GM23338 (cell line): ENCODE measurements at regions not wholly inside any gene's neighbourhood (a gene's known extent, or its start where the extent isn't known, plus 50 kb on each side); places are given as distances from the start of the nearest gene placed in this dataset.

Experiments
- ATAC-seq: fragments of 200-7000 bp; cut with Tn5 transposase; 3 replicates; pipeline ENCODE4 v1.9.1; 2020
- DNase-seq: peaks from one replicate; pipeline ENCODE4 v3.0.0-alpha.2; 2015; ENCODE audit warnings: low spot score
- H2AFZ ChIP-seq: fragments of 200-600 bp; sonication (generic); 2 replicates; pipeline ENCODE4 v1.8.0; 2016; ENCODE audit warnings: antibody characterized with exemption, mild to moderate bottlenecking, moderate library complexity
- H3F3A ChIP-seq: fragments of 200-600 bp; sonication (generic); replicated peaks from 2 replicates; pipeline ENCODE4 v1.8.0; 2017; ENCODE audit warnings: antibody characterized with exemption, mixed run types, low read depth
- H3K27ac ChIP-seq: fragments of 200-600 bp; sonication (generic); 2 replicates; pipeline ENCODE4 v1.6.1; 2016; ENCODE audit warnings: low read depth
- H3K27me3 ChIP-seq: fragments of 200-600 bp; sonication (generic); 2 replicates; pipeline ENCODE4 v1.8.0; 2016; ENCODE audit warnings: mild to moderate bottlenecking, mixed run types, moderate library complexity; ENCODE audit not compliant: insufficient read depth
- H3K36me3 ChIP-seq: fragments of 200-600 bp; sonication (generic); 2 replicates; pipeline ENCODE4 v1.8.0; 2016; ENCODE audit warnings: mild to moderate bottlenecking; ENCODE audit not compliant: insufficient read depth
- H3K4me1 ChIP-seq: fragments of 200-600 bp; sonication (generic); 2 replicates; pipeline ENCODE4 v1.8.0; 2016; ENCODE audit warnings: mild to moderate bottlenecking, moderate library complexity; ENCODE audit not compliant: insufficient read depth
- H3K4me2 ChIP-seq: fragments of 200-600 bp; sonication (generic); 2 replicates; pipeline ENCODE4 v1.7.1; 2017; ENCODE audit warnings: mixed run types
- H3K4me3 ChIP-seq: fragments of 200-600 bp; sonication (generic); 2 replicates; pipeline ENCODE4 v1.6.1; 2016; ENCODE audit warnings: mixed run types
- H3K79me2 ChIP-seq: fragments of 200-600 bp; sonication (generic); replicated peaks from 2 replicates; pipeline ENCODE4 v1.8.0; 2017; ENCODE audit warnings: mild to moderate bottlenecking; ENCODE audit not compliant: insufficient read depth
- H3K9me2 ChIP-seq: fragments of 200-600 bp; sonication (generic); 2 replicates; pipeline ENCODE4 v1.8.0; 2017; ENCODE audit not compliant: insufficient read depth
- H4K20me1 ChIP-seq: fragments of 200-600 bp; sonication (generic); replicated peaks from 2 replicates; pipeline ENCODE4 v1.8.0; 2017; ENCODE audit warnings: mild to moderate bottlenecking; ENCODE audit not compliant: insufficient read depth
- H3K27ac Mint-ChIP-seq: 2 replicates; pipeline ENCODE4 v1.8.0; 2020; ENCODE audit warnings: inconsistent platforms, mild to moderate bottlenecking, moderate library complexity, mixed read lengths
- H3K27me3 Mint-ChIP-seq: 3 replicates; pipeline ENCODE4 v1.8.0; 2022; ENCODE audit warnings: low read depth, mild to moderate bottlenecking, moderate library complexity, mixed read lengths, inconsistent platforms; ENCODE audit not compliant: insufficient read depth, poor library complexity
- H3K36me3 Mint-ChIP-seq: 3 replicates; pipeline ENCODE4 v1.8.0; 2021; ENCODE audit warnings: low read depth, mild to moderate bottlenecking, inconsistent platforms, moderate library complexity, mixed read lengths
- H3K4me1 Mint-ChIP-seq: 3 replicates; pipeline ENCODE4 v1.8.0; 2020; ENCODE audit warnings: mild to moderate bottlenecking, inconsistent platforms, mixed read lengths
- H3K4me3 Mint-ChIP-seq: 3 replicates; pipeline ENCODE4 v1.8.0; 2021; ENCODE audit warnings: moderate library complexity, mild to moderate bottlenecking, inconsistent platforms, mixed read lengths
- H3K9me3 Mint-ChIP-seq: 3 replicates; pipeline ENCODE4 v1.8.0; 2020; ENCODE audit warnings: moderate library complexity, mild to moderate bottlenecking, inconsistent platforms, mixed read lengths
- CREB1 ChIP-seq: fragments of 250-450 bp; sonication (Bioruptor Pico); IDR thresholded peaks from 2 replicates; pipeline ENCODE4 v1.5.0; 2020; ENCODE audit warnings: low read depth, mild to moderate bottlenecking, moderate library complexity
- CTCF ChIP-seq, 2 experiments: fragments of 200-600 bp in 1 of 2; sonication (generic) in 1 of 2; conservative IDR thresholded peaks; 2 replicates each; pipeline versions ENCODE4 v1.5.1 to v1.6.1; 2016 to 2017; ENCODE audit warnings: antibody characterized with exemption in 2 of 2, low read depth in 2 of 2, mild to moderate bottlenecking in 2 of 2, moderate library complexity in 1 of 2
- ETS1 ChIP-seq: IDR thresholded peaks from 2 replicates; pipeline ENCODE4 v1.6.1; 2016; ENCODE audit warnings: antibody characterized with exemption
- EZH2 ChIP-seq: fragments of 200-600 bp; sonication (generic); IDR thresholded peaks from one replicate; pipeline ENCODE4 v1.8.0; 2017; ENCODE audit warnings: antibody characterized with exemption, mild to moderate bottlenecking, low read depth; ENCODE audit not compliant: unreplicated experiment
- EZH2phosphoT487 ChIP-seq: fragments of 200-600 bp; sonication (generic); IDR thresholded peaks from one replicate; pipeline ENCODE4 v1.8.1; 2018; ENCODE audit warnings: antibody characterized with exemption; ENCODE audit not compliant: unreplicated experiment
- JUNB ChIP-seq: IDR thresholded peaks from one replicate; pipeline ENCODE4 v1.6.1; 2016; ENCODE audit warnings: antibody characterized with exemption; ENCODE audit not compliant: unreplicated experiment
- NANOG ChIP-seq: IDR thresholded peaks from 2 replicates; pipeline ENCODE4 v1.6.1; 2016; ENCODE audit warnings: antibody characterized with exemption, borderline replicate concordance
- POLR2AphosphoS5 ChIP-seq: IDR thresholded peaks from 2 replicates; pipeline ENCODE4 v1.6.1; 2016; ENCODE audit warnings: antibody characterized with exemption, low read depth
- STAT1 ChIP-seq: IDR thresholded peaks from one replicate; pipeline ENCODE4 v1.6.1; 2016; ENCODE audit warnings: antibody characterized with exemption; ENCODE audit not compliant: unreplicated experiment
- ZNF114 ChIP-seq: fragments of 250-450 bp; sonication (Bioruptor Pico); IDR thresholded peaks from 2 replicates; pipeline ENCODE4 v1.5.0; 2020; ENCODE audit warnings: mild to moderate bottlenecking, moderate library complexity
- ZNF331 ChIP-seq: fragments of 250-450 bp; sonication (Bioruptor Pico); IDR thresholded peaks from 2 replicates; pipeline ENCODE4 v1.5.0; 2020; ENCODE audit warnings: low read depth, mild to moderate bottlenecking, moderate library complexity
- TF ChIP-seq, protein P1 (sequence below): fragments of 250-450 bp; sonication (Bioruptor Pico); IDR thresholded peaks from 2 replicates; pipeline ENCODE4 v1.5.0; 2020; ENCODE audit warnings: mild to moderate bottlenecking, moderate library complexity
- TF ChIP-seq, protein P2 (sequence below): IDR thresholded peaks from one replicate; pipeline ENCODE4 v1.6.1; 2018; ENCODE audit warnings: antibody characterized with exemption; ENCODE audit not compliant: unreplicated experiment

GRCh38 chr7:136293841-136294391, 316.8 kb upstream of the MTPN start:
- Histone ChIP-seq H2AFZ (no peak overlapping the region), H4K20me1 (no peaks in the 10 kb centered on the region), H3K27ac (no peak overlapping the region), H3K9me2 (no peaks in the 10 kb centered on the region), H3K4me1 (no peaks in the 10 kb centered on the region), H3K27me3 (no peaks in the 10 kb centered on the region), H3F3A (no peaks in the 10 kb centered on the region), H3K4me3 (no peak overlapping the region), H3K36me3 (no peaks in the 10 kb centered on the region), H3K4me2 (no peak overlapping the region), H3K79me2 (no peaks in the 10 kb centered on the region)
- H3K27me3 Mint-ChIP-seq = peaks cover 4% of the 10 kb centered on the region
- peaks cover 2% of the 10 kb centered on the region; the same call in 1 of the 3 replicates for H3K4me1 Mint-ChIP-seq
- H3K9me3 Mint-ChIP-seq = no peaks in the 10 kb centered on the region
- no peak overlapping the region for H3K4me3 Mint-ChIP-seq
- no peak overlapping the region for H3K27ac Mint-ChIP-seq
- no peak for DNase-seq
- TF ChIP-seq NANOG (no peak), EZH2phosphoT487 (no peak), POLR2AphosphoS5 (no peak), CREB1 (no peak), EZH2 (no peak), ETS1 (no peak), ZNF331 (CRISPR knock-in tag) (no peak), STAT1 (no peak), JUNB (no peak), ZNF114 (no peak), CTCF (conservative IDR thresholded peaks at IDR 0.05; ENCODE audit: low read depth in 2 of 2) (no peak)
- TF ChIP-seq, protein P1, sequence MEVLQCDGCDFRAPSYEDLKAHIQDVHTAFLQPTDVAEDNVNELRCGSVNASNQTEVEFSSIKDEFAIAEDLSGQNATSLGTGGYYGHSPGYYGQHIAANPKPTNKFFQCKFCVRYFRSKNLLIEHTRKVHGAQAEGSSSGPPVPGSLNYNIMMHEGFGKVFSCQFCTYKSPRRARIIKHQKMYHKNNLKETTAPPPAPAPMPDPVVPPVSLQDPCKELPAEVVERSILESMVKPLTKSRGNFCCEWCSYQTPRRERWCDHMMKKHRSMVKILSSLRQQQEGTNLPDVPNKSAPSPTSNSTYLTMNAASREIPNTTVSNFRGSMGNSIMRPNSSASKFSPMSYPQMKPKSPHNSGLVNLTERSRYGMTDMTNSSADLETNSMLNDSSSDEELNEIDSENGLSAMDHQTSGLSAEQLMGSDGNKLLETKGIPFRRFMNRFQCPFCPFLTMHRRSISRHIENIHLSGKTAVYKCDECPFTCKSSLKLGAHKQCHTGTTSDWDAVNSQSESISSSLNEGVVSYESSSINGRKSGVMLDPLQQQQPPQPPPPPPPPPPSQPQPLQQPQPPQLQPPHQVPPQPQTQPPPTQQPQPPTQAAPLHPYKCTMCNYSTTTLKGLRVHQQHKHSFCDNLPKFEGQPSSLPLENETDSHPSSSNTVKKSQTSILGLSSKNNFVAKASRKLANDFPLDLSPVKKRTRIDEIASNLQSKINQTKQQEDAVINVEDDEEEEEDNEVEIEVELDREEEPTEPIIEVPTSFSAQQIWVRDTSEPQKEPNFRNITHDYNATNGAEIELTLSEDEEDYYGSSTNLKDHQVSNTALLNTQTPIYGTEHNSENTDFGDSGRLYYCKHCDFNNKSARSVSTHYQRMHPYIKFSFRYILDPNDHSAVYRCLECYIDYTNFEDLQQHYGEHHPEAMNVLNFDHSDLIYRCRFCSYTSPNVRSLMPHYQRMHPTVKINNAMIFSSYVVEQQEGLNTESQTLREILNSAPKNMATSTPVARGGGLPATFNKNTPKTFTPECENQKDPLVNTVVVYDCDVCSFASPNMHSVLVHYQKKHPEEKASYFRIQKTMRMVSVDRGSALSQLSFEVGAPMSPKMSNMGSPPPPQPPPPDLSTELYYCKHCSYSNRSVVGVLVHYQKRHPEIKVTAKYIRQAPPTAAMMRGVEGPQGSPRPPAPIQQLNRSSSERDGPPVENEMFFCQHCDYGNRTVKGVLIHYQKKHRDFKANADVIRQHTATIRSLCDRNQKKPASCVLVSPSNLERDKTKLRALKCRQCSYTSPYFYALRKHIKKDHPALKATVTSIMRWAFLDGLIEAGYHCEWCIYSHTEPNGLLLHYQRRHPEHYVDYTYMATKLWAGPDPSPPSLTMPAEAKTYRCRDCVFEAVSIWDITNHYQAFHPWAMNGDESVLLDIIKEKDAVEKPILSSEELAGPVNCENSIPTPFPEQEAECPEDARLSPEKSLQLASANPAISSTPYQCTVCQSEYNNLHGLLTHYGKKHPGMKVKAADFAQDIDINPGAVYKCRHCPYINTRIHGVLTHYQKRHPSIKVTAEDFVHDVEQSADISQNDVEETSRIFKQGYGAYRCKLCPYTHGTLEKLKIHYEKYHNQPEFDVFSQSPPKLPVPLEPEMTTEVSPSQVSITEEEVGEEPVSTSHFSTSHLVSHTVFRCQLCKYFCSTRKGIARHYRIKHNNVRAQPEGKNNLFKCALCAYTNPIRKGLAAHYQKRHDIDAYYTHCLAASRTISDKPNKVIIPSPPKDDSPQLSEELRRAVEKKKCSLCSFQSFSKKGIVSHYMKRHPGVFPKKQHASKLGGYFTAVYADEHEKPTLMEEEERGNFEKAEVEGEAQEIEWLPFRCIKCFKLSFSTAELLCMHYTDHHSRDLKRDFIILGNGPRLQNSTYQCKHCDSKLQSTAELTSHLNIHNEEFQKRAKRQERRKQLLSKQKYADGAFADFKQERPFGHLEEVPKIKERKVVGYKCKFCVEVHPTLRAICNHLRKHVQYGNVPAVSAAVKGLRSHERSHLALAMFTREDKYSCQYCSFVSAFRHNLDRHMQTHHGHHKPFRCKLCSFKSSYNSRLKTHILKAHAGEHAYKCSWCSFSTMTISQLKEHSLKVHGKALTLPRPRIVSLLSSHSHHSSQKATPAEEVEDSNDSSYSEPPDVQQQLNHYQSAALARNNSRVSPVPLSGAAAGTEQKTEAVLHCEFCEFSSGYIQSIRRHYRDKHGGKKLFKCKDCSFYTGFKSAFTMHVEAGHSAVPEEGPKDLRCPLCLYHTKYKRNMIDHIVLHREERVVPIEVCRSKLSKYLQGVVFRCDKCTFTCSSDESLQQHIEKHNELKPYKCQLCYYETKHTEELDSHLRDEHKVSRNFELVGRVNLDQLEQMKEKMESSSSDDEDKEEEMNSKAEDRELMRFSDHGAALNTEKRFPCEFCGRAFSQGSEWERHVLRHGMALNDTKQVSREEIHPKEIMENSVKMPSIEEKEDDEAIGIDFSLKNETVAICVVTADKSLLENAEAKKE (CRISPR knock-in tag) = no peak
- TF ChIP-seq, protein P2, sequence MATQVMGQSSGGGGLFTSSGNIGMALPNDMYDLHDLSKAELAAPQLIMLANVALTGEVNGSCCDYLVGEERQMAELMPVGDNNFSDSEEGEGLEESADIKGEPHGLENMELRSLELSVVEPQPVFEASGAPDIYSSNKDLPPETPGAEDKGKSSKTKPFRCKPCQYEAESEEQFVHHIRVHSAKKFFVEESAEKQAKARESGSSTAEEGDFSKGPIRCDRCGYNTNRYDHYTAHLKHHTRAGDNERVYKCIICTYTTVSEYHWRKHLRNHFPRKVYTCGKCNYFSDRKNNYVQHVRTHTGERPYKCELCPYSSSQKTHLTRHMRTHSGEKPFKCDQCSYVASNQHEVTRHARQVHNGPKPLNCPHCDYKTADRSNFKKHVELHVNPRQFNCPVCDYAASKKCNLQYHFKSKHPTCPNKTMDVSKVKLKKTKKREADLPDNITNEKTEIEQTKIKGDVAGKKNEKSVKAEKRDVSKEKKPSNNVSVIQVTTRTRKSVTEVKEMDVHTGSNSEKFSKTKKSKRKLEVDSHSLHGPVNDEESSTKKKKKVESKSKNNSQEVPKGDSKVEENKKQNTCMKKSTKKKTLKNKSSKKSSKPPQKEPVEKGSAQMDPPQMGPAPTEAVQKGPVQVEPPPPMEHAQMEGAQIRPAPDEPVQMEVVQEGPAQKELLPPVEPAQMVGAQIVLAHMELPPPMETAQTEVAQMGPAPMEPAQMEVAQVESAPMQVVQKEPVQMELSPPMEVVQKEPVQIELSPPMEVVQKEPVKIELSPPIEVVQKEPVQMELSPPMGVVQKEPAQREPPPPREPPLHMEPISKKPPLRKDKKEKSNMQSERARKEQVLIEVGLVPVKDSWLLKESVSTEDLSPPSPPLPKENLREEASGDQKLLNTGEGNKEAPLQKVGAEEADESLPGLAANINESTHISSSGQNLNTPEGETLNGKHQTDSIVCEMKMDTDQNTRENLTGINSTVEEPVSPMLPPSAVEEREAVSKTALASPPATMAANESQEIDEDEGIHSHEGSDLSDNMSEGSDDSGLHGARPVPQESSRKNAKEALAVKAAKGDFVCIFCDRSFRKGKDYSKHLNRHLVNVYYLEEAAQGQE = no peak
- no peak for ATAC-seq
- no peaks in the 10 kb centered on the region for H3K36me3 Mint-ChIP-seq
